HG02970 (cell line): ENCODE measurements at regions not wholly inside any gene's neighbourhood (a gene's known extent, or its start where the extent isn't known, plus 50 kb on each side); places are given as distances from the start of the nearest gene placed in this dataset.

Experiments used
- ATAC-seq: cut with Tn5 transposase; IDR thresholded peaks from one replicate; pipeline ENCODE4 v1.9.1; 2021; ENCODE audit warnings: mild to moderate bottlenecking, moderate library complexity, moderate number of reproducible peaks; ENCODE audit not compliant: unreplicated experiment, low FRiP score

GRCh38 chr12:102730996-102731395, 186.0 kb downstream of the PAH start:
- no peak for ATAC-seq

GRCh38 chr12:102728506-102729242, 188.4 kb downstream of the PAH start:
- no peak for ATAC-seq

- ATAC-seq: no peak
Measured at GRCh38 chr12:102726686-102727085, 190.4 kb downstream of the PAH start.

DNA sequence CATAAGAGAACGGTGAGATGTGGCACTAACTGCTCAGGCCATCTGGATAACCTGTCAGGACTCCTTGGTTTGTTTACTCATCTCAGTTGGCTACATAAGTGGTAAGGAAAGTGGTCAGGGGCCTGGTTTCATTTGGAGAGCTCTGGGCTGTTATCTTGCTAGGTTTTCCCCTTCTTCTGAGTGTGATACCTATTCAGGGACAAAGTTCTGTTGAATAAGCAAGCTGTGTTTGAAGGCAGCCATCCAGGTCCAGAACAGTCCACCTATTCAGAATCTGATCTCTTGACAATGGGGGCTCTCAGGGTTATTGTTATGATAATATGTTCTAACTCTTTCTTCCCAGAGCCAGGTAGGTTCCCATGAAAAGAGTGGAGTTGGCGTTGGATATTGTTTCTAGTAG, 194.9 kb downstream of the PAH start:
- ATAC-seq: no peak

DNA sequence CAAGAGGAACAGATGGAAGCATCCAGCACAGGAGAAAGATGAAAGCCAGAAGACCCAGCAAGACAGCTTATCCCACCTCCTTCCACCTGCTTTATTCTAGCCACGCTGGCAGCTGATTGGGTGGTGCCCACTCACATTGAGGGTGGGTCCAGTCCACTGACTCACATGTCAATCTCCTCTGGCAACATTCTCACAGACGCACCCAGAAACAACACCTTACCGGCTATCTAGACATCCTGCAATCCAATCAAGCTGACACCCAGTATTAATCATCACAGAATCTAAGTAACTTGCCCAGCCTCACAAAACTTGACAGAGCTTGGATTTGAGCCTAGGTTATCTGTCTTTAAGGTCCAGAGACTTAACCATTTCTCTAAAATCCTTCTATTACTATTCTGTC, 208.9 kb downstream of the PAH start:
- no peak for ATAC-seq

- ATAC-seq: no peak
Measured at GRCh38 chr12:102702447-102703114, 214.5 kb downstream of the PAH start.

- no peak for ATAC-seq
Measured at GRCh38 chr12:102696045-102696444, 215.7 kb upstream of the IGF1 start.

GRCh38 chr12:102694903-102695302, 214.5 kb upstream of the IGF1 start:
- no peak for ATAC-seq

GRCh38 chr12:102691773-102692555, 211.6 kb upstream of the IGF1 start:
- no peak for ATAC-seq

- no peak for ATAC-seq
Measured at GRCh38 chr12:102690253-102690652, 209.9 kb upstream of the IGF1 start.

GRCh38 chr12:102689701-102690100, 209.3 kb upstream of the IGF1 start:
- ATAC-seq: no peak

GRCh38 chr12:102687523-102687922, 207.2 kb upstream of the IGF1 start:
- no peak for ATAC-seq

DNA sequence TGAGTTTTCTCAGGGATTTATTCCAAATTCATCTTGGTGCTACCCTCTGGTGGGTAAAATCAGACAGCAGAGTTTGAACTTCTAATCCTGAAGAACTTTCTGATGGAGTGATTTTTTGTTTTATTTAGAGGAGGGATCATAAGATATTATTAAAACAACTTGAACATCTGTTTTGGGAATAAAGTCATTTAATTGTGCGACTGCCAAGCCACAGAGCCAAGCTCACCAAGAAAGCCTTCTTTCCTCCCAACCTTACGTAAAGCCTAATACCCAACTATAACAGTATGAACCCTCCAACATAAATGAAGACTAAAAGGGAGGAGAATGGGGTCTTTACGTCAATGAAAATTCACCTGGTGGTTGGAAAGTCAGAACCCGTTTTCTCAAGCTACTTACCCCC, 205.5 kb upstream of the IGF1 start:
- no peak for ATAC-seq

DNA sequence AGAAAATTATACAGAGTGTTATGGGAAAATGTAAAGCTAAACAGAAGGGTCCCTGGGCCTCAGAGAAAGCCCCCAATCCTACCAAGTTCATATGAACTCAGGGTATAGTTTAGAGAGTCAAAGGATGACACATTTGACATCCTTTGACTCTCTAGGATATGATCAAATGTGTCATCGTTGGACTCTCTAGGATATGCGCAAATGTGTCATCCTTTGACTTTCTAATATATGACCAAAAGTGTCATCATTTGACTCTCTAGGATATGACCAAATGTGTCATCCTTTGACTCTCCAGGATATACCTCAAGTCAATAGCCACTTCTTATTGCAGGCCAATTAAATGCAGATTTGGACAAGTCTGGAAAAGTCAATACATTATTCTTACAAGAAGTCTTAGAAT, 204.8 kb upstream of the IGF1 start:
- ATAC-seq: no peak

GRCh38 chr12:102682366-102683289, 202.3 kb upstream of the IGF1 start:
- ATAC-seq: no peak

DNA sequence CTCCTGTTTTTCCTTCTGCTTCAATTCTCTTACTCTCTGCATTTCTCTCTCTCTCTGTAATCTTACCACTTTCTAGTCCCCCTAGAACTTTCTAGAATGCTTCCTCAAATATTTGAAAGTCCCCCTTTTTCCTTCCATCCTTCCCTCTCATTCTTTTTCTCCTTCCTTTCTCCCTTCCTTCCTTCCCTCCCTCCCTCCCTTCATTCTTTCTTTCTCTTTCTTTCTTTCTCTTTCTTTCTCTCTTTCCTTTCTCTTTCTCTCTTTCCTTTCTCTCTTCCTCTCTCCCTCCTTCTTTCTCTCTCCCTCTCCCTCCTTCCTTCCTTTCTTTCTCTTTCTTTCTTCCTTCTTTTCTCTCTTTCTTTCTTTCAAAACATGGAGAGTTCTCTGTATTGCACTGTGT, 201.4 kb upstream of the IGF1 start:
- ATAC-seq: no peak

GRCh38 chr12:102681309-102681708, 200.9 kb upstream of the IGF1 start:
- ATAC-seq: no peak

DNA sequence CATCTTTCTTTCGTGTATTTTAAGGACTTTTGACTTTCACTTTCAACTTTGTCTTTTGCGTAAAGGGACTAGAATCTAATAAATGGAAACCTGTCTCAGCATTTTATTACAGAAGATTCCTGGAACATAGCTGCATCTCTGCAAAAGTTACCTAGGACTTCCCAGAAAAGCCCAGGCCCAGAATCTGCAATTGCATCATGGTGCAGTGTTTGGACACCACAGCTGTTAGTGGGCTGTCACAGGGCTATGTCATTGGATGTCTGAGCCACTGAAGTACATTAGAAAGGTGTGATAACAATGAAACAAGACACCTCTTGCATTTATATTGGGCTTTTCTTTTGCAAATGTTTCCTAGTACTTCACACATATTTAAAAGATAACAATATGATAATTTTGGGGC, 199.9 kb upstream of the IGF1 start:
- no peak for ATAC-seq

DNA sequence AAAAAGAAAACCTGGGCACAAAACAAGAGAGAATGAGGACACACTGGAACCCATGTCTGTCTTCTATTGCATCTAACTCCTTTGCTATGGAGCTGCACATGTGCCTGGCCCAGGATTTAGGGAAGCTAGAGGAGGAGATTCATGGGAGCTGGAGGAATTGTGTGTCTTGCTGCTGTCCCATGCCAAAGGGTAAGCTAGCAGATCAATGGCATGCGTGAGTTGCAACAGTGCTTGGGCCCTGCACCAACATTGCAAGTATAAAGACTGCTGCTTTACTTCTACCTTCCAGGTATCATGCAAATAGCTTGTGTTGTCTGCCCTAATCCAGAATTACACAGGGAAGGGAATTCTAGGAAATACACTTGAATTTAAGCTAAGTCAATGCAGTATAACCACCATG, 196.4 kb upstream of the IGF1 start:
- ATAC-seq: no peak

- no peak for ATAC-seq
Measured at GRCh38 chr12:102675672-102676071, 195.3 kb upstream of the IGF1 start.
